Right lobe of liver (tissue), 6 donors: ENCODE measurements at regions not wholly inside any gene's neighbourhood (a gene's known extent, or its start where the extent isn't known, plus 50 kb on each side); places are given as distances from the start of the nearest gene placed in this dataset.
"Not testable (repeated sequence)": the region's sequence is repeated elsewhere in the genome, so short reads cannot be mapped to it uniquely, and the experiment has no call there.

Source experiments
- ATAC-seq, 4 donors: fragments of 200-7000 bp; cut with Tn5 transposase; one replicate each; pipeline ENCODE4 v1.9.1; 2020; ENCODE audit warnings: mild to moderate bottlenecking in 4 of 4, moderate library complexity in 4 of 4
- DNase-seq, 3 donors: peaks; one replicate each; pipeline ENCODE4 v3.0.0-alpha.2; 2020
- H3K27ac ChIP-seq, 3 donors: fragments of 200-600 bp; one replicate each; pipeline ENCODE4 v1.8.0; 2022
- H3K27me3 ChIP-seq, 2 donors: fragments of 200-600 bp; one replicate each; pipeline ENCODE4 v1.8.0; 2022
- H3K36me3 ChIP-seq, 4 donors: fragments of 200-600 bp; sonication (generic) in 1 of 4; one replicate each; pipeline versions ENCODE4 v1.5.1 to v1.8.0; 2017 to 2022; ENCODE audit warnings: control low read depth in 1 of 4
- H3K4me1 ChIP-seq, 4 donors: fragments of 200-600 bp; sonication (generic) in 1 of 4; one replicate each; pipeline versions ENCODE4 v1.5.1 to v1.8.0; 2017 to 2022; ENCODE audit warnings: control low read depth in 1 of 4
- H3K4me3 ChIP-seq, 3 donors: fragments of 200-600 bp; one replicate each; pipeline ENCODE4 v1.8.0; 2022
- H3K9me3 ChIP-seq, 4 donors: fragments of 200-600 bp; sonication (generic) in 1 of 4; one replicate each; pipeline versions ENCODE4 v1.5.1 to v1.8.0; 2017 to 2022; ENCODE audit warnings: control low read depth in 1 of 4
- POLR2A ChIP-seq: fragments of 450-650 bp; IDR thresholded peaks from one replicate; pipeline ENCODE4 v1.6.1; 2017; ENCODE audit warnings: antibody characterized with exemption, mild to moderate bottlenecking
- WGBS: methylation state at CpG from one replicate; pipeline ENCODE4 v1.1.6; 2018; ENCODE audit warnings: low coverage, low lambda C conversion rate; ENCODE audit not compliant: insufficient coverage; ENCODE audit errors: missing lambda C conversion rate; 5-methylcytosine and 5-hydroxymethylcytosine counted together
- intact Hi-C, 2 donors: fragments of 100-400 bp; cut with DNase I; formaldehyde crosslinking; loops; one replicate each; pipeline versions ENCODE4 v1.11.2 to v1.14.1; 2022
- TF ChIP-seq, protein P1 (sequence below), 4 donors: fragments of 200-600 bp in 3 of 4; fragments of 450-650 bp in 1 of 4; IDR thresholded peaks; one replicate each; pipeline versions ENCODE4 v1.5.1 to v1.8.0; 2016 to 2022; ENCODE audit warnings: antibody characterized with exemption in 4 of 4, mild to moderate bottlenecking in 2 of 4
- donor health status: DM: no; HTN: yes; CAD: no.
- donor health status: DM: no; HTN: no; CAD: no.
- donor health status: DM: no; HTN: no; CAD: no.
- donor health status: DM: no; HTN: yes; CAD: no.
- donor health status: DM: no; HTN: yes; CAD: no.

DNA sequence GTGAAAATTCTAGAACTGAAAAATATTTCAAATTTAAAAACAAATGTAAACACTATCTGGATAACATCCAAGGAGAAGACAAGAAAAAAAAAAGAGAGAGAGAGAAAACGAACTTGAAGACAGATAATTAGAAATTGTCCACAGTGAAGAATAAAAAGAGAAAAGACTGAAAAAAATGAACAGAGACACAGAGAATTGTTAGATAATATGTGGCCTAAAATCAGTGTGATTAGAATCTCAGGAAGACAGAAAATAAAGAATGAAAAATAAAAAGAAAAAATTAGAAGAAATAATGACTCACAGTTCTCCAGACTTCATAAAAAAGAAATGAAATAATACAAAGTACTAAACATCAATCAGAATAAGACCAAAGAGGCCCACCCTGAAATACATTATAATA lies 1209.3 kb downstream of the FSCB start:
- WGBS: 14% methylated on average over 1 of the region's 1 CpG
- Histone ChIP-seq H3K9me3 (no peaks in the 10 kb centered on the region), H3K27ac (no peak overlapping the region), H3K4me1 (no peaks in the 10 kb centered on the region), H3K4me3 (no peak overlapping the region), H3K27me3 (no peaks in the 10 kb centered on the region), H3K36me3 (no peaks in the 10 kb centered on the region)
- intact Hi-C loops: no loop called here
- DNase-seq (no peak), ATAC-seq (no peak)
- TF ChIP-seq POLR2A: no peak
- TF ChIP-seq, protein P1, sequence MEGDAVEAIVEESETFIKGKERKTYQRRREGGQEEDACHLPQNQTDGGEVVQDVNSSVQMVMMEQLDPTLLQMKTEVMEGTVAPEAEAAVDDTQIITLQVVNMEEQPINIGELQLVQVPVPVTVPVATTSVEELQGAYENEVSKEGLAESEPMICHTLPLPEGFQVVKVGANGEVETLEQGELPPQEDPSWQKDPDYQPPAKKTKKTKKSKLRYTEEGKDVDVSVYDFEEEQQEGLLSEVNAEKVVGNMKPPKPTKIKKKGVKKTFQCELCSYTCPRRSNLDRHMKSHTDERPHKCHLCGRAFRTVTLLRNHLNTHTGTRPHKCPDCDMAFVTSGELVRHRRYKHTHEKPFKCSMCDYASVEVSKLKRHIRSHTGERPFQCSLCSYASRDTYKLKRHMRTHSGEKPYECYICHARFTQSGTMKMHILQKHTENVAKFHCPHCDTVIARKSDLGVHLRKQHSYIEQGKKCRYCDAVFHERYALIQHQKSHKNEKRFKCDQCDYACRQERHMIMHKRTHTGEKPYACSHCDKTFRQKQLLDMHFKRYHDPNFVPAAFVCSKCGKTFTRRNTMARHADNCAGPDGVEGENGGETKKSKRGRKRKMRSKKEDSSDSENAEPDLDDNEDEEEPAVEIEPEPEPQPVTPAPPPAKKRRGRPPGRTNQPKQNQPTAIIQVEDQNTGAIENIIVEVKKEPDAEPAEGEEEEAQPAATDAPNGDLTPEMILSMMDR (IDR thresholded peaks at IDR 0.05): no peak

- H3K27ac ChIP-seq, H3K4me3 ChIP-seq, H3K9me3 ChIP-seq, DNase-seq, H3K27me3 ChIP-seq, ATAC-seq, H3K36me3 ChIP-seq, intact Hi-C loops, H3K4me1 ChIP-seq: not testable (repeated sequence)
- WGBS: 60% methylated on average over 1 of the region's 4 CpGs
These were observed 1211.0 kb downstream of the FSCB start for GRCh38 chr14:43296061-43296460.

GRCh38 chr14:43285575-43285974 lies 1221.5 kb downstream of the FSCB start:
- Histone ChIP-seq H3K4me3 (no peak overlapping the region), H3K9me3 (no peaks in the 10 kb centered on the region), H3K27ac (no peak overlapping the region), H3K36me3 (no peaks in the 10 kb centered on the region), H3K27me3 (no peaks in the 10 kb centered on the region), H3K4me1 (no peaks in the 10 kb centered on the region)
- intact Hi-C loops: no loop called here
- no peak for DNase-seq
- TF ChIP-seq POLR2A: no peak
- TF ChIP-seq, protein P1 (IDR thresholded peaks at IDR 0.05): no peak
- no peak for ATAC-seq

GRCh38 chr14:43260056-43260455 lies 1247.0 kb downstream of the FSCB start:
- intact Hi-C loops: no loop called here
- ATAC-seq: no peak
- Histone ChIP-seq H3K4me3 (no peak overlapping the region), H3K27me3 (no peaks in the 10 kb centered on the region), H3K9me3 (no peaks in the 10 kb centered on the region), H3K4me1 (no peaks in the 10 kb centered on the region), H3K36me3 (no peaks in the 10 kb centered on the region), H3K27ac (no peak overlapping the region)
- TF ChIP-seq, protein P1 (IDR thresholded peaks at IDR 0.05): no peak
- no peak for TF ChIP-seq POLR2A
- DNase-seq: no peak
- WGBS: 73% methylated on average over 4 of the region's 4 CpGs

DNA sequence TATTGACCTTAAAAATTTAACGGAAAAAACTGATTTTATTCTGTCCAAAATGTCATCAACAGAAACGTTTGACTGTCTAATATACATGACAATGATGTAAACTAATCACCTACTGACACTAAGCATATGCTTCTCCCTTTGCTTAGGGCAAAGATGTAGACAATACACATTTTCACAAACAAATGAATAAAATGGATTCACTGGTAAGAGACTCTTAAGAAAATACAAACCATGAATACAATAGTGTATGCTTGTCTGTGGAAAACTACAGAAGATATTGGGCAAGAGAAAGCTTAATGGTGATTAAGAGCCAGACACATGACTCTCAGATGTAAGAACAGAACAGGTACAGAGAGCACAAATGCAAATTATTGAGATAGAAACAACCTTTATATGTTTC lies 1248.7 kb downstream of the FSCB start:
- WGBS: 49% methylated on average over 2 of the region's 2 CpGs
- Histone ChIP-seq H3K36me3 (no peaks in the 10 kb centered on the region), H3K4me3 (no peak overlapping the region), H3K4me1 (no peaks in the 10 kb centered on the region), H3K27me3 (no peaks in the 10 kb centered on the region), H3K27ac (no peak overlapping the region), H3K9me3 (no peaks in the 10 kb centered on the region)
- DNase-seq: no peak
- intact Hi-C loops: no loop called here
- TF ChIP-seq POLR2A: no peak
- TF ChIP-seq, protein P1 (IDR thresholded peaks at IDR 0.05): no peak
- ATAC-seq: no peak

GRCh38 chr14:43256996-43257395 lies 1250.1 kb downstream of the FSCB start:
- ATAC-seq, DNase-seq, H3K4me1 ChIP-seq, H3K9me3 ChIP-seq, H3K4me3 ChIP-seq, H3K27me3 ChIP-seq, H3K27ac ChIP-seq, intact Hi-C loops, H3K36me3 ChIP-seq: not testable (repeated sequence)
- 66% methylated on average over 5 of the region's 5 CpGs for WGBS
